T-helper 17 cell (primary cell): ENCODE measurements at regions not wholly inside any gene's neighbourhood (a gene's known extent, or its start where the extent isn't known, plus 50 kb on each side); places are given as distances from the start of the nearest gene placed in this dataset.
"Not testable (repeated sequence)": the region's sequence is repeated elsewhere in the genome, so short reads cannot be mapped to it uniquely, and the experiment has no call there.

Experiments used
- ATAC-seq: fragments of 150-1000 bp; cut with Tn5 transposase; 2 replicates; pipeline ENCODE4 v1.10.0; 2021; ENCODE audit warnings: mild to moderate bottlenecking, moderate library complexity
- DNase-seq, 3 donors: peaks; one replicate each; pipeline versions ENCODE4 v3.0.0 to v3.0.0-alpha.2; 2020 to 2021
- H3K9me3 ChIP-seq: one replicate; pipeline ENCODE4 v1.7.0; 2013; ENCODE audit warnings: low read length, mild to moderate bottlenecking; ENCODE audit not compliant: control insufficient read depth, poor library complexity, severe bottlenecking
- H3K27ac Mint-ChIP-seq: one replicate; pipeline ENCODE4 v1.8.0; 2022; ENCODE audit warnings: mild to moderate bottlenecking, moderate library complexity, mixed read lengths
- H3K27me3 Mint-ChIP-seq: one replicate; pipeline ENCODE4 v1.8.0; 2022; ENCODE audit warnings: mixed read lengths
- H3K36me3 Mint-ChIP-seq: one replicate; pipeline ENCODE4 v1.8.0; 2022; ENCODE audit warnings: low read depth, mixed read lengths
- H3K4me1 Mint-ChIP-seq: one replicate; pipeline ENCODE4 v1.8.0; 2022; ENCODE audit warnings: mild to moderate bottlenecking, mixed read lengths
- H3K4me3 Mint-ChIP-seq: one replicate; pipeline ENCODE4 v1.8.0; 2022; ENCODE audit warnings: mild to moderate bottlenecking, moderate library complexity, mixed read lengths

DNA sequence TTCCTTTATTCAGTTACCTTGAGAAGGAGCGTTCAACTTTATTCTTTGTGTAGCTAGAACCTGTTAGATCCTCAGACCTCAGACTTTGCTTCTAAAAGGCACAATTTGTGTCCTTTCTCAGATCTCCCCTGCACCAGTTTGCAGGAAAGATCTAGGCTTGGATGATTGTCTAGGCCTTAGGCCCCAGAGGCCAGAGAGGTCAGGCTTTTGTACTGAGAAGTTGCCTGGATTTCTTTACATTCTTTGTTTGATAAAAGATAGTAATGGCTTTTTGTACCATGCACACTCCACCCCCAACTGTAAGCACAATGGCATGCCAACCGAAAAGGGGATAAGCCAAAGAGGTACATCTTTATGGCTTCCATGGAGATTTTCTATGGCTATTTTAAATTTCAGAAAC, 719.6 kb upstream of the NR2F2 start:
- Mint-ChIP-seq H3K27ac (no peak overlapping the region), H3K4me1 (no peaks in the 10 kb centered on the region), H3K36me3 (no peaks in the 10 kb centered on the region), H3K4me3 (no peak overlapping the region), H3K27me3 (no peaks in the 10 kb centered on the region)
- DNase-seq (no peak), ATAC-seq (no peak)
- H3K9me3 ChIP-seq, result no peaks in the 10 kb centered on the region

- H3K9me3 ChIP-seq, result no peaks in the 10 kb centered on the region
- Mint-ChIP-seq H3K27me3 (no peaks in the 10 kb centered on the region), H3K36me3 (no peaks in the 10 kb centered on the region), H3K4me3 (no peak overlapping the region), H3K27ac (no peak overlapping the region), H3K4me1 (no peaks in the 10 kb centered on the region)
- DNase-seq (no peak), ATAC-seq (no peak)
Measured at GRCh38 chr15:95615436-95615835, 715.1 kb upstream of the NR2F2 start.

GRCh38 chr15:95616306-95616705, 714.2 kb upstream of the NR2F2 start:
- Mint-ChIP-seq H3K4me3 (no peak overlapping the region), H3K4me1 (no peaks in the 10 kb centered on the region), H3K27ac (no peak overlapping the region), H3K36me3 (no peaks in the 10 kb centered on the region), H3K27me3 (no peaks in the 10 kb centered on the region)
- H3K9me3 ChIP-seq, result no peaks in the 10 kb centered on the region
- DNase-seq (no peak), ATAC-seq (no peak)

DNA sequence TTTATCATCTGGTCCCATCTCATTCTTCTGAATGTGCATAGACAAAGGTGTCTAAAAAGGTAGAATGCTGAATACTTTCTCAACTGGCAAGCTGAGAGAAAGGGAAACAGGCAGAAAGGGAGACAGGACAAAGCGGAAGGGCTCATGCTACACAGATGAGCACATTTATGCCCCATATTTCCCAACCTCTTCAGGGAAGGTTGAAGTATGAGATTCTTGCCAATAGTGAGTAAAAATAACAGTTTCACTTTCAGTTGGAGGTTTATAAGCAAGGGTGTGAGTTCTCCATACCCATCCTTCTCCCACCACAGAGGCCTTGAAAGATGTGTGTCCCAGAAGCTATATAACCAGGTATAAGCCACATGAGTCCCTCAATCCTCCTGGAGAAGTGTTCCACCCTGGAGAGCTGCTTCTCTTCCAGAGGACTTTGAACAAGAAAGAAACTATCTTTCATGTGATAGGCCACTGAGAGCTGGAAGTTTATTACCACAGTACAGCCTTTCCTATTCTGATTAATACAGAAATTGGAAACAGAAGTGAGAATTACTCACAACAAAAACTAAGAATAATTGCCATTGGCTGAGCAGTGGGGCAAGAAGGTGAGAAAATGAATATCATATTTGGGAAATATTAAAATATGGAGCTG, 709.4 kb upstream of the NR2F2 start:
- H3K9me3 ChIP-seq, result no peaks in the 10 kb centered on the region
- Mint-ChIP-seq H3K27me3 (no peaks in the 10 kb centered on the region), H3K27ac (no peak overlapping the region), H3K36me3 (no peaks in the 10 kb centered on the region), H3K4me1 (no peaks in the 10 kb centered on the region), H3K4me3 (no peak overlapping the region)
- no peak for DNase-seq
- no peak for ATAC-seq

DNA sequence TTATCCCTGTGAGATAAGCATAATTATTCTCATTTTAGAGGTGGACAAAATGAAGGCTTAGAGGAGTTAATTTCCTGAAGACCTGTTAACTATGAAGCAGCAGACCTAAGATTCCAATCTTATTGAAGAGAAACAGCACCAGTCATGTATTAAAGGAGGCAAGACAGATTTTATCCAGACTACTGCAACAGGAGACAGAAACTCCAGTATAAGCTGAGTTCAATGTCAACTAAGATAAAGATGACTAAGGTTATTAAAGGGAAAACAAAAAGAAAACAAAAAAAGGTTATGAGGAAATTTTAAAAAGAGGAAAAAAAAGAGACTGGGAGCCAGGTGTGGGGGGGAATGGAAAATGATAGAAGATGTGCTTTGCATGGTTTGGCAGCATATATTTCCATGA, 707.7 kb upstream of the NR2F2 start:
- Mint-ChIP-seq H3K27ac (no peak overlapping the region), H3K27me3 (no peaks in the 10 kb centered on the region), H3K36me3 (no peaks in the 10 kb centered on the region), H3K4me1 (no peaks in the 10 kb centered on the region), H3K4me3 (no peak overlapping the region)
- DNase-seq (no peak), ATAC-seq (no peak)
- H3K9me3 ChIP-seq, result no peaks in the 10 kb centered on the region

- Mint-ChIP-seq H3K4me1 (no peaks in the 10 kb centered on the region), H3K36me3 (no peaks in the 10 kb centered on the region), H3K4me3 (no peak overlapping the region), H3K27ac (no peak overlapping the region), H3K27me3 (no peaks in the 10 kb centered on the region)
- ATAC-seq, result no peak
- no peak for DNase-seq
- no peaks in the 10 kb centered on the region for H3K9me3 ChIP-seq
Measured at GRCh38 chr15:95624100-95624499, 706.4 kb upstream of the NR2F2 start.

- Mint-ChIP-seq H3K27me3 (no peaks in the 10 kb centered on the region), H3K4me1 (no peaks in the 10 kb centered on the region), H3K27ac (no peak overlapping the region), H3K36me3 (no peaks in the 10 kb centered on the region), H3K4me3 (no peak overlapping the region)
- DNase-seq (no peak), ATAC-seq (no peak)
- no peaks in the 10 kb centered on the region for H3K9me3 ChIP-seq
Measured at GRCh38 chr15:95624616-95625361, 705.7 kb upstream of the NR2F2 start.

DNA sequence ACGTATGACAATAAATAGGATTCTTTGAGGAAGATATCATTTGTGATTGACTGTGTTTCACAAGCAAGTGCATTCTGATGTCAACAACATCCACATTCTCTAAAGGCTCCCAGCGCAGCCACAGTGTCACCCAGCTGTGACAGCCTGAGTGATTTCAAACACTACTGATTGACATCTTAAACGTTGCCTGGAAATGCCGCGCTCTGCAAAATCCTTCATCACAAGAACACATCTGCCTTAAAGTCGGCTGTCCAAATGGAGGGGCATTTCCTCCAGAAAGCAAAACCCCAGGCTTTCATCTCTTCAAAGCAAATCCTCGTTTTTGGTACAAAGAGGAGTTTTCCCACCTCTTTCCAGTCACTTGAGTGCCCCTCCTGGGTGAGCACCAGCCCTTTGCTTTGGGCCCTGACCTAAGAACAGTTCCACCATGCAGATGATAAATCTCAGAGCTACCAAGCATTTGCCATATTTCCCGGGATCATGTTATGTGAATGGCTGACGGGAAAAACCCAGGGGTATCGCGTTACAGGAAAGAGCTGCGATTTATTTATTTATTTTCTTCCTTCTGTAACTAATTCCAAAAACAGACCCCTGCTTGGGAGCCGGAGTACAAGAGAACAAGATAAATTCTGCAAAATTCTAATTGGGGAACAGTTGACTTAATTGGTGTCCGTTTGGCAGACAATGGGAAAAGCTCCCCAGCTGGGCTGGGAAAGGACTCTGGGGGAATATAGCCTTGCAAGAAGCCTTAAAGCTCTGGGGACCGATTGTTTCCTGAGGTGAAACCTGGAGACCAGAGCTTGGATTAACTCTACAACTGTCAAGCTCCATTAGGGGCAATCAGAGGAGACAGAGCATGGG, 703.8 kb upstream of the NR2F2 start:
- DNase-seq (no peak), ATAC-seq (no peak)
- Mint-ChIP-seq H3K27ac (no peak overlapping the region), H3K36me3 (no peaks in the 10 kb centered on the region), H3K27me3 (no peaks in the 10 kb centered on the region), H3K4me1 (no peaks in the 10 kb centered on the region), H3K4me3 (no peak overlapping the region)
- H3K9me3 ChIP-seq, result no peaks in the 10 kb centered on the region

- no peak overlapping the region for H3K27ac Mint-ChIP-seq
- DNase-seq (no peak), ATAC-seq (no peak)
- H3K36me3 Mint-ChIP-seq, result peaks cover 2% of the 10 kb centered on the region
- H3K9me3 ChIP-seq, result no peaks in the 10 kb centered on the region
- H3K4me1 Mint-ChIP-seq, result no peaks in the 10 kb centered on the region
- H3K27me3 Mint-ChIP-seq, result no peaks in the 10 kb centered on the region
- H3K4me3 Mint-ChIP-seq, result no peak overlapping the region
Measured at GRCh38 chr15:95629503-95630168, 700.9 kb upstream of the NR2F2 start.

- no peak overlapping the region for H3K27ac Mint-ChIP-seq
- ATAC-seq (no peak), DNase-seq (no peak)
- H3K4me1 Mint-ChIP-seq, result no peaks in the 10 kb centered on the region
- H3K9me3 ChIP-seq, result no peaks in the 10 kb centered on the region
- H3K36me3 Mint-ChIP-seq, result peaks cover 2% of the 10 kb centered on the region
- no peaks in the 10 kb centered on the region for H3K27me3 Mint-ChIP-seq
- H3K4me3 Mint-ChIP-seq, result no peak overlapping the region
Measured at GRCh38 chr15:95630683-95631082, 699.8 kb upstream of the NR2F2 start.

DNA sequence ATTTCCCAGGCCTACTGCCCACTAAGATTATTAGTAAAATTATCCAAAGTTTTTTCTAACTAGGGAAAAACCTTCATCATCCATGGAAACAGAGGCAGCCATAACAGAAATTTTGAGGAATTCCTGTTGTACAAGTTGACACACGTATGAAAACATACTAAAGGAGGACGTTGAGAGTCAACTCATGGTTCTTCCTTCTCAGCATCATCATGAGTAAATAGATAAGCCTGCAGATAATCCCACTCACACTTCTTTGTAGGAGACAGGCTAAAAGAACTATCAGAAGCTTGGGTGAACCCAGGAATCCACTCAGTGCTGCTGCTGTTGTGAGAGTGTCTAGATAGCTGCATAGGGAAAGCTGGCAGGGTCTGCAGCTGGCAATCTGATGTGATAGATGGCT, 694.8 kb upstream of the NR2F2 start:
- no peak overlapping the region for H3K27ac Mint-ChIP-seq
- H3K36me3 Mint-ChIP-seq, result peaks cover 2% of the 10 kb centered on the region
- no peaks in the 10 kb centered on the region for H3K4me1 Mint-ChIP-seq
- no peaks in the 10 kb centered on the region for H3K9me3 ChIP-seq
- no peak overlapping the region for H3K4me3 Mint-ChIP-seq
- H3K27me3 Mint-ChIP-seq, result no peaks in the 10 kb centered on the region
- ATAC-seq, result no peak
- DNase-seq, result no peak

DNA sequence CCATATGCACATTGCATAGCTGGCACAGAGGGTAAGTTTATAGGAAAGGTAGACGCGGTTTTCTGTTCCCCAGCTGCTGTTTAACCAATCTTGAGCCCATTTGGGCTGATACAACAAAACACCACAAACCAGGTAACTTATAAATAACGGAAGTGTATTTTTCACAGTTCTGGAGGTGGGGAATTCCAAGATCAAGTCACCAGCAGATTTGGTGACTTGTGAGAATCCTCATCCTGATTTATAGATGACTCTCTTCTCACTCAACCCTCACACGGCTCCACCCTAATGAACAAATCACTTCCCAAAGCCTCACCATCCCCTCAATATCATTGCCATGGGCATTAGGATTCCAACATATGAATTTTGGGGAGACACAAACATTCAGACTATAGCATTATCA, 694.4 kb upstream of the NR2F2 start:
- H3K36me3 Mint-ChIP-seq, result peaks cover 2% of the 10 kb centered on the region
- no peak overlapping the region for H3K4me3 Mint-ChIP-seq
- H3K4me1 Mint-ChIP-seq, result no peaks in the 10 kb centered on the region
- H3K27me3 Mint-ChIP-seq, result no peaks in the 10 kb centered on the region
- ATAC-seq, result no peak
- DNase-seq, result no peak
- no peak overlapping the region for H3K27ac Mint-ChIP-seq
- H3K9me3 ChIP-seq, result no peaks in the 10 kb centered on the region

DNA sequence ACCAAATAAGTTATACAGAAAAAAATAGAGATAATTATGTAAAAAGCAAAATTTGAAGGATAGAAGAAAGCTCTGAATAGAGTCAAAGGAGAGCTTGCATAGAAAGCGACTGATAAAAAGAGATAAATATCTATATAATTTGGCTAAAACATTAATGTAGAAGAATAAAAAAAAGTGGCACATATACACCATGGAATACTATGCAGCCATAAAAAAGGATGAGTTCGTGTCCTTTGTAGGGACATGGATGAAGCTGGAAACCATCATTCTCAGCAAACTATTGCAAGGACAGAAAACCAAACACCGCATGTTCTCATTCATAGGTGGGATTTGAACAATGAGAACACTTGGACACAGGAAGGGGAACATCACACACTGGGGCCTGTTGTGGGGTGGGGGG, 693.3 kb upstream of the NR2F2 start:
- not testable (repeated sequence) for H3K9me3 ChIP-seq, H3K36me3 Mint-ChIP-seq, H3K4me3 Mint-ChIP-seq, DNase-seq, H3K4me1 Mint-ChIP-seq, H3K27ac Mint-ChIP-seq, ATAC-seq, H3K27me3 Mint-ChIP-seq
